ENCODE measurements at regions not wholly inside any gene's neighbourhood (a gene's known extent, or its start where the extent isn't known, plus 50 kb on each side); places are given as distances from the start of the nearest gene placed in this dataset.

GRCh38 chr11:45597097-45597496, 68.3 kb downstream of the CHST1 start:
- no peak for DNase-seq (ENCODE audit: low read depth in 2 of 2)

GRCh38 chr11:45596571-45596970, 68.9 kb downstream of the CHST1 start:
- DNase-seq (ENCODE audit: low read depth in 2 of 2): no peak

GRCh38 chr11:45593992-45594391, 71.4 kb downstream of the CHST1 start:
- no peak for DNase-seq (ENCODE audit: low read depth in 2 of 2)

- DNase-seq (ENCODE audit: low read depth in 2 of 2): no peak
Observed at GRCh38 chr11:45592636-45593035, 72.8 kb downstream of the CHST1 start.

GRCh38 chr11:45590743-45591142, 74.7 kb downstream of the CHST1 start:
- no peak for DNase-seq (ENCODE audit: low read depth in 2 of 2)

GRCh38 chr11:45585205-45585604, 80.2 kb downstream of the CHST1 start:
- no peak for DNase-seq (ENCODE audit: low read depth in 2 of 2)

- no peak for DNase-seq (ENCODE audit: low read depth in 2 of 2)
Observed at GRCh38 chr11:45583981-45584566, 81.3 kb downstream of the CHST1 start.

GRCh38 chr11:45580399-45580798, 85.0 kb downstream of the CHST1 start:
- DNase-seq (ENCODE audit: low read depth in 2 of 2): no peak

GRCh38 chr11:45578316-45578715, 87.1 kb downstream of the CHST1 start:
- DNase-seq (ENCODE audit: low read depth in 2 of 2): no peak

GRCh38 chr11:45577752-45578151, 87.7 kb downstream of the CHST1 start:
- DNase-seq (ENCODE audit: low read depth in 2 of 2): no peak

- no peak for DNase-seq (ENCODE audit: low read depth in 2 of 2)
Observed at GRCh38 chr11:45576461-45577215, 88.8 kb downstream of the CHST1 start.

- no peak for DNase-seq (ENCODE audit: low read depth in 2 of 2)
Observed at GRCh38 chr11:45573728-45574127, 91.7 kb downstream of the CHST1 start.

- DNase-seq (ENCODE audit: low read depth in 2 of 2): no peak
Observed at GRCh38 chr11:45572354-45573123, 92.9 kb downstream of the CHST1 start.

- DNase-seq (ENCODE audit: low read depth in 2 of 2): no peak
Observed at GRCh38 chr11:45569776-45570175, 95.6 kb downstream of the CHST1 start.

GRCh38 chr11:45568049-45568448, 97.4 kb downstream of the CHST1 start:
- no peak for DNase-seq (ENCODE audit: low read depth in 2 of 2)

- DNase-seq (ENCODE audit: low read depth in 2 of 2): no peak
Observed at GRCh38 chr11:45565446-45565988, 99.9 kb downstream of the CHST1 start.

- DNase-seq (ENCODE audit: low read depth in 2 of 2): no peak
Observed at GRCh38 chr11:45563810-45564209, 101.6 kb downstream of the CHST1 start.

- no peak for DNase-seq (ENCODE audit: low read depth in 2 of 2)
Observed at GRCh38 chr11:45563171-45563570, 102.3 kb downstream of the CHST1 start.

GRCh38 chr11:45560913-45561281, 104.5 kb downstream of the CHST1 start:
- DNase-seq (ENCODE audit: low read depth in 2 of 2): no peak

- no peak for DNase-seq (ENCODE audit: low read depth in 2 of 2)
Observed at GRCh38 chr11:45560155-45560912, 105.1 kb downstream of the CHST1 start.

- DNase-seq (ENCODE audit: low read depth in 2 of 2): no peak
Observed at GRCh38 chr11:45556851-45557707, 108.3 kb downstream of the CHST1 start.
